ENCODE measurements at regions not wholly inside any gene's neighbourhood (a gene's known extent, or its start where the extent isn't known, plus 50 kb on each side); places are given as distances from the start of the nearest gene placed in this dataset.

DNA sequence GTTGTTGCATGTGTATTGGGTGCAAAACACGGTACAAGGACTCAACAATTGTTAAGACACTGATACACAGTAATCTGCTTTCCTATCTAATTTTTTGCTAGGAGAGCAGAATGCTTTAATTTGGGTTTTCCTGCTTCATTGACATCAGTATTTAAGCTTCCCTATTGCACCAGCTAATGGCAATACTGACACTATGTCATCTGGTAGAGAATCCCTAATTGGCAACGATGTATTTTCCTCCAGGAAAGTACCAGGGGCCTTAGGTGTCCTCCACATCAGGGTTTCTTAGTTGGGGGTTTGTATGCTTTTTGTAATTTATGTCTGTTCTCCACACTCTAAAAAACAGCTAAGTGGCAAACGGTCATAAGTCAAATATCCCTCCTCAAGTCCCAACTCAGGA lies 76.5 kb upstream of the FRY start:
- Histone ChIP-seq H4K8ac (ENCODE audit: low read depth in 2 of 2, low read length in 2 of 2) (no peak overlapping the region), H3K9me3 (ENCODE audit: control insufficient read depth, insufficient read depth, low read length) (no peaks in the 10 kb centered on the region), H2BK15ac (ENCODE audit: low read depth, low read length) (0 out of 3 replicates have a peak overlapping the region, but pooled peaks have one; percentile 15), H3K14ac (replicated peaks; ENCODE audit: low read depth, low read length) (no peak overlapping the region), H4K5ac (ENCODE audit: low read depth, low read length) (peak overlapping the region; percentile 80), H3K27ac (ENCODE audit: insufficient read depth, low read length) (no peak overlapping the region), H3K9ac (ENCODE audit: low read depth, low read length) (no peak overlapping the region), H2BK20ac (ENCODE audit: low read depth, low read length) (peak overlapping the region; percentile 65), H3K4me1 (ENCODE audit: control insufficient read depth, insufficient read depth, low read length) (peaks cover 11% of the 10 kb centered on the region; the same call in 1 of the 2 replicates), H3K27me3 (ENCODE audit: control insufficient read depth, insufficient read depth, low read length) (no peaks in the 10 kb centered on the region), H4K20me1 (ENCODE audit: insufficient read depth, low read length) (no peaks in the 10 kb centered on the region), H3K4ac (ENCODE audit: low read depth, low read length) (peak overlapping the region; percentile 77; the same call in 1 of the 2 replicates), H3K23ac (ENCODE audit: low read depth, low read length) (no peak overlapping the region), H3K36me3 (ENCODE audit: control insufficient read depth, insufficient read depth, low read length) (no peaks in the 10 kb centered on the region), H3K56ac (ENCODE audit: extremely low read depth, insufficient read depth, low read length) (no peak overlapping the region), H2AK5ac (ENCODE audit: low read depth, low read length) (no peak overlapping the region), H2AFZ (replicated peaks; ENCODE audit: low read length, poor library complexity) (no peak overlapping the region), H2BK120ac (ENCODE audit: low read depth, low read length) (peak overlapping the region; percentile 77), H4K91ac (ENCODE audit: insufficient read depth, low read depth, low read length) (peak overlapping the region; percentile 70; the same call in 1 of the 2 replicates), H2BK5ac (ENCODE audit: low read depth, low read length, poor library complexity, severe bottlenecking) (no peak overlapping the region), H2AK9ac (replicated peaks; ENCODE audit: low read depth, low read length, poor library complexity) (no peak overlapping the region), H3K18ac (ENCODE audit: low read depth, low read length) (peak overlapping the region; percentile 79; the same call in 1 of the 2 replicates), H3K4me3 (ENCODE audit: insufficient read depth, low read depth, low read length) (no peak overlapping the region), H3K9me1 (ENCODE audit: insufficient read depth, low read length) (peaks cover 7% of the 10 kb centered on the region), H3K79me1 (ENCODE audit: low read depth in 1 of 2, low read length in 2 of 2) (no peaks in the 10 kb centered on the region), H3K4me2 (ENCODE audit: low read depth, low read length) (no peak overlapping the region)
- intact Hi-C loops (cut with micrococcal nuclease) (no loop called here), dilution Hi-C loops (cut with HindIII; ENCODE audit: low sequenced_read_pairs, unreplicated experiment) (no loop called here), in situ Hi-C loops (cut with MboI; ENCODE audit: low sequenced_read_pairs) (no loop called here)
- POLR2A ChIA-PET (ENCODE audit: unreplicated experiment) = no interaction called here
- TF ChIP-seq MAZ (IDR thresholded peaks at IDR 0.05; ENCODE audit: borderline replicate concordance, low read depth, low read length) (no peak), CEBPB (IDR thresholded peaks at IDR 0.05; ENCODE audit: low read depth, low read length) (no peak), NFE2L2 (IDR thresholded peaks at IDR 0.05; ENCODE audit: low read depth, low read length) (no peak), BHLHE40 (IDR thresholded peaks at IDR 0.05; ENCODE audit: low read depth, low read length) (no peak), RAD21 (IDR thresholded peaks at IDR 0.05; ENCODE audit: low read length) (no peak), POLR2A (IDR thresholded peaks at IDR 0.05; ENCODE audit: low read depth, low read length) (no peak), CHD1 (IDR thresholded peaks at IDR 0.05; ENCODE audit: low read depth, low read length) (no peak), SMC3 (IDR thresholded peaks at IDR 0.05; ENCODE audit: low read depth, low read length) (no peak)
- TF ChIP-seq, protein P1, sequence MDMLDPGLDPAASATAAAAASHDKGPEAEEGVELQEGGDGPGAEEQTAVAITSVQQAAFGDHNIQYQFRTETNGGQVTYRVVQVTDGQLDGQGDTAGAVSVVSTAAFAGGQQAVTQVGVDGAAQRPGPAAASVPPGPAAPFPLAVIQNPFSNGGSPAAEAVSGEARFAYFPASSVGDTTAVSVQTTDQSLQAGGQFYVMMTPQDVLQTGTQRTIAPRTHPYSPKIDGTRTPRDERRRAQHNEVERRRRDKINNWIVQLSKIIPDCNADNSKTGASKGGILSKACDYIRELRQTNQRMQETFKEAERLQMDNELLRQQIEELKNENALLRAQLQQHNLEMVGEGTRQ (IDR thresholded peaks at IDR 0.05; ENCODE audit: low read depth, low read length) = no peak
- TF ChIP-seq, protein P2, sequence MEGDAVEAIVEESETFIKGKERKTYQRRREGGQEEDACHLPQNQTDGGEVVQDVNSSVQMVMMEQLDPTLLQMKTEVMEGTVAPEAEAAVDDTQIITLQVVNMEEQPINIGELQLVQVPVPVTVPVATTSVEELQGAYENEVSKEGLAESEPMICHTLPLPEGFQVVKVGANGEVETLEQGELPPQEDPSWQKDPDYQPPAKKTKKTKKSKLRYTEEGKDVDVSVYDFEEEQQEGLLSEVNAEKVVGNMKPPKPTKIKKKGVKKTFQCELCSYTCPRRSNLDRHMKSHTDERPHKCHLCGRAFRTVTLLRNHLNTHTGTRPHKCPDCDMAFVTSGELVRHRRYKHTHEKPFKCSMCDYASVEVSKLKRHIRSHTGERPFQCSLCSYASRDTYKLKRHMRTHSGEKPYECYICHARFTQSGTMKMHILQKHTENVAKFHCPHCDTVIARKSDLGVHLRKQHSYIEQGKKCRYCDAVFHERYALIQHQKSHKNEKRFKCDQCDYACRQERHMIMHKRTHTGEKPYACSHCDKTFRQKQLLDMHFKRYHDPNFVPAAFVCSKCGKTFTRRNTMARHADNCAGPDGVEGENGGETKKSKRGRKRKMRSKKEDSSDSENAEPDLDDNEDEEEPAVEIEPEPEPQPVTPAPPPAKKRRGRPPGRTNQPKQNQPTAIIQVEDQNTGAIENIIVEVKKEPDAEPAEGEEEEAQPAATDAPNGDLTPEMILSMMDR (conservative IDR thresholded peaks at IDR 0.05; ENCODE audit: low read depth, low read length) = no peak
- CTCF ChIA-PET = interaction anchor here (1.2 to 1.4 kb wide), 2 partner anchors 12 to 18 kb away, joined by 4 to 5 read pairs; no protein-coding TSS in a partner anchor
- no TSS peak for BruUV-seq (replicated peaks)
- ATAC-seq (ENCODE audit: low read depth) = no peak
- no peak for DNase-seq
- no CpG with 5 or more reads among the region's 3 CpGs for WGBS, 2 experiments (ENCODE audit: extremely low coverage in 2 of 2, insufficient read length in 1 of 2)
